Activated CD4-positive, alpha-beta T cell treated with anti-CD3 and anti-CD28 coated beads, Interleukin-2, amount 50 U/mL, for 1 hour (primary cell): ENCODE measurements at regions not wholly inside any gene's neighbourhood (a gene's known extent, or its start where the extent isn't known, plus 50 kb on each side); places are given as distances from the start of the nearest gene placed in this dataset.
"Not testable (repeated sequence)": the region's sequence is repeated elsewhere in the genome, so short reads cannot be mapped to it uniquely, and the experiment has no call there.

Experiments
- DNase-seq: peaks from one replicate; pipeline ENCODE4 v3.0.0-alpha.2; 2020

DNA sequence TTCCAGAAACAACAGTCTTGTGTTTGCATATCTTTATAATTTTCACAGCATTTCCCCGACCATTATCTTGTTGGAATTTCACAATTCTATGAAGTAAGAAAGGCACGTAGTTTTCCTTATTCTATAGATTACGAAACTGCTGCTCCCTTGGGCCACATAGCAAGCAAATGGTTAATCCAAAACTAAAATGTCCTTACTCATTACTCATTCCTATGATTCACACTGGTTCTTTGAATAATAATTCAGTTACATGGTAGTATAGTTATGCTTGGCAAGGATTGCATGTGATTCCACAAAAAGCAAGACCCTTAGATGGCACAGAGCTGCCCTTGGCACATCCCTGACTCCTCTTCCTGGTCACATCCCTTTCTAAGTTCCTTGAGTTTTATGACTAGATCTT is 51.2 kb downstream of the OR13H1 start:
- DNase-seq = no peak

DNA sequence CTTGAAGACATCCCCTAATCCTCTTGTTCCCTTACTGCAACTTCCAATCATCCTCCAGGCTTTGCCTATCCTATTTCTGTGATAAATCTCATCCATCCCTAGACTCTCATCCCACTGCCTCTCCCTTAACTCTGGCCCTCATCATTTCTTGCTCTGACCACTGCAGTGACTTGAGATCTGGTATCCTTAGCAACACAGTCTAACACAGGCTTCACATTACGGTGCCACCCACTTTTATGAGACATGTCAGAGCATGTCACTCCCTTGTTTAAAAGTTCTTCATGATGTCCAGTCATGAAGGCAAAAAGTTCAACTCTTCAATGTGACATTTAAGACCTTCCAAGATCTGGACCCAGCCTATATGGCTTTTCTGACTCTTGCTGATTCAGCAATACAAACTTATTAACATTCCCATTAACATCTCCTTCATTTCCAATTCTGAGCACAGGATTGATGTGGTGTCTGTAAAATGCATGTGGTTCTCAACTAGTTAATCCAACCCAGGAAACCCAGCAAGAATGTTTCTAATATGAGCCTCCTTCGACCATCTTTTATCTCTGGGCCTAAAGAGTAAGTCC is 64.0 kb downstream of the OR13H1 start:
- DNase-seq = no peak

DNA sequence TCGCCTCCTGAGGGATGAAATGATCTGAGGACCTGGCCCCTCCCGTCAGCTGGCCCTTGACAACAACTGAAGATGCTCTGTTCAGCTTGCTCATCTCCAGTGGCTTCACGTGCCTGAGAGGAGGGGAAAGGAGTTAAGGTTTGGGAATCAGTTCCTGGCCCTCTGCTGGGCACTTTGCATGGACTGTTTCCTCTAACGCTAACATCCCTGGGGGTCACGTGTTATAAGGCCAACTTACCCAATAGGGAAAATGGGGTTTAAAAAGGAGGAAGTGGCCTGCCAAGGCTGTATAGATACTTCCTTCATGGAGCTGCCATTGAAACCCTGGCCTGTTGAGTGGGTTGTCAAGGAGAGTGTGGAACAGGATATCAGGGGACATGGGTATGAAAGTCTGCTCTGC is 65.6 kb downstream of the OR13H1 start:
- DNase-seq = no peak

DNA sequence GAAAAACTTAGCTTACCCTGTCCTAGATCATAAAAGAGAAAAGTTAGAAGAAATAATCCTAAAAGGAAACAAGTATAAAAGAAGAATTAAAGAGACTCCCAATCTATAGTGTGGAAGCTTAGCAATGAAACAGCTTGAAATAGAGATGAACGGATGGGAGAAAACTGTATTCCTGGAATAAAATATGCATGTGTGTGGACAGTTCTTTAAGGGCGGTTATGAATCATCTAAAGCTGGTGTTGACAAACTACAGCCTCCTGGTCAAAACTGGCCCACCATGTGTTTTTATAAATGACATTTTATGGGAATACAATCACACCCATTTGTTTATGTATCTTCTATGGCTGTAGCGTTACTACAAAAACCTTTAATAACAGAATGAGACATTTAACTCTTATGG is 69.4 kb downstream of the OR13H1 start:
- DNase-seq = no peak

DNA sequence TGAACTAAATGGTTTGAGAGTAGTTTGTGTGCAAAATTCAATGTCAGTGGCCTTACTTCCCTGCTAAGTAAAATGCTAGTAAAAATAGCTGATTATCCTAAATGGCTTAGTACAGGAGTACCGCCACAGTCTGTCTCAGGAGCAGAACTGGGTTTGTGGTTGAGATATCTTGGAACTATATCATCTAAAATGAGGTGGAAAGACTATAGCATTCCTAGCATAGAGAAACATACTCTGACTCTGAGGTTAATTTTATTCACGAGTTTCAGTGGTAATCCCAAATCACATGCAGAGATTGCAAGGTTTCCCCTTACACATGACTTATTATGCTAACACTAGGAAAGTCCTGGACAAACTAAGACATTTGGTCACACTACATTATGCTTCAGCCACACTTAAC is 70.4 kb downstream of the OR13H1 start:
- DNase-seq = no peak

DNA sequence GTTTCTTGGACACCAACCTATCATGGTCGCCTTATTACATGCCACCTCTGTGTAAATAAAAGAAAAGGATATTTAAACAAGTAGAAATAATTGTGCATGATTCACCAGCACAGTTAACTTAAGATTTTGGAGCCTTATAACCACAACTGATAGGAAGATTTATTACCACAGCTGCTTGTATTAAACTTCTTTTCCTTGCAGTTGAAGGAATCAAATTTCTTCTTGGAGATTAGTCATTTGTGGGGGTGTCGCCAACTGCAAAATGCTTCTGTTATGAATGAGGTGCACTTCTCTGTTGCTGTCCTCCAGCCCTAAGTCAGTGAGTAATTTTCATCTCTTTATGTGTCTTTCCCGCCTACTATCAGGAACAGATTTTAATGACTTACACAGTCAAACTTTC is 73.3 kb downstream of the OR13H1 start:
- no peak for DNase-seq

DNA sequence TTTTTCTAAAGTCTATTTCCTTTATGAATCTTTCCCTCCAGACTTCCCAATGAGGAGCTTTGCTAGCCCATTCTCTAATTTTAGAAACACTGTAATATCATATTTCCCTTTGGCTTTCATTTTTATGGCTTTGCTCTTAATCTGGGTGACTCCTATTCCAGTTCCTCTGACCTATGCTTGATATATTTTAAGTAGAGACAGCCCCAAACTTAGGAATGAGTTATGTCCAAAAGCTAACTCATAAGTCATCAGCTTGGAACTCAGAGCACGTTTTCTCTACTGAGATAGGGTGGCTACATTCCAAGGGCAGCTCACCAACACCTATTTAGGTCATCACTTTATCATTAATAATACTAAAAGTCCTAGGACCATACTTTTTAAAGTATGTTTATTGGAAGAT is 77.8 kb downstream of the OR13H1 start:
- DNase-seq = no peak

DNA sequence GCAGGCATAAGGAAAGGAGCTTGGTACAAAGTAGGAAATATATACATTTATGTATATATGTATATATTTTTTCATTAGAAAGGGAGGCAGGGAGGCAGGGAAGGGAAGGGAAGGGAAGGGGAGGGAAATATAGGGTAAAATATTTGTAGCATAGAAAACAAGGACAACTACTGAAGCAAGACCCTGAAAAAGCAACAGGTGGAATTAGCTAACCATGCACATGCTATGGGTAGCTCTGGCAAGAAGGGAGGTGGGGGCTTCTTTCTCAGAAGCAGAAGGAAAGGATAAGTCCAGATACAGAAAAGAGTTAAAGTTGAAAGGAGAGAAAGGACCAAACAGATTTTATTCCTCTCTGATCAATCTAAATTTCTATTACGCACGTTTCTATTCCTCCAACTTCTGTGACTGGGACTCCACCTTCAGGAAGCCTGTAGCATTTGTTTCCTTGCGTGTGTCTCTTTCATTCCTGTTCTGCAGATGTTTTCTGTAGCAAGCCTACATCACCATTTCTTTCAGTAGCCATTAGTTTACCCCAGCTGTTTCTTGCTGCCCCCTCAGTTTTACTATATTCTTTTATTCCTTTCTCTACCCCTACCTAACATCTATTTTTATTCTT is 82.9 kb downstream of the OR13H1 start:
- no peak for DNase-seq

DNA sequence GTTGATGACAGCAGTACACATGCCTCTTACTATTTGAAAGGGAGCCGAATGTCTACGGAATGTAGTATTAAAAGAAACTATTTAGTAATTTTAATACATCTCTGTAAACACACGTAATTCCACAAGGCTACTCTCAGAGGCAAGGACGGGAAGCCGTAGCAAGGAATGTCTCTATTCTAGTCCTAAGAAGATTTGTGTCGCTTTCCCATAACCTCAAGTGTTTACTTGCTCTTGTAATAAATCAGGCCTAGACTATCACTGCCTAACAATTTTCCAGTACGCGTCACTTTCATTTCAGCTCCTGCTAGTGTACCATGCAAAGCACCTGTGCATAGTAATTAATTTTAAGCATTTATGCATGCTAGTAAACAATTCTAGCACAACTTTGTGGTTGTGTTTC is 86.7 kb downstream of the OR13H1 start:
- no peak for DNase-seq

DNA sequence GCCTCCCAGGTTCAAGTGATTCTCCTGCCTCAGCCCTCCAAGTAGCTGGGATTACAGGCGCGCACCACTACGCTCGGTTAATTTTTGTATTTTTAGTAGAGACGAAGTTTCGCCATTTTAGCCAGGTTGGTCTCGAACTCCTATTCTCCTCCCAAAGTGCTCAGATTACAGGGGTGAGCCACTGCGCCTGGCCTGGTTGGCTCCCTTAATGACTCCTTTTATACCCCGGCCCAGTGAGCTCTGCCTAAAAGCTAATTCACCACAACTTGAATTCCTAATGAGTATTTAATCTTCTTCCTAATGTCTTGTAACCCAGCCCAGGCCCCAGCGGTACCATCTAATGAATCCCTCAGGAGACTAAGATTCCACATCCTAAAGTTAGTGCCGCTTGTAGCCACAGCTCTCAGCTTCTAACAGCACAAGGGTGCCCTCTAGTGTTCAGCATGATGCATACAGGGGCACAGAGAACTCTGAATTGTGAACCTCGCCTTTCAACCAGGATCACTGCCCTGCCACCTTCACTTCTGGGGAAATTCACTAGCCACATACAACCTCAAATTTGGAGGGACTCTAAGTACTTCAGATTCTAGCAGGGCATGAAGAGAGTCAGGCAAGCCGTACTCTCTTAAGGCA is 89.5 kb downstream of the OR13H1 start:
- peak; percentile 17 for DNase-seq

DNA sequence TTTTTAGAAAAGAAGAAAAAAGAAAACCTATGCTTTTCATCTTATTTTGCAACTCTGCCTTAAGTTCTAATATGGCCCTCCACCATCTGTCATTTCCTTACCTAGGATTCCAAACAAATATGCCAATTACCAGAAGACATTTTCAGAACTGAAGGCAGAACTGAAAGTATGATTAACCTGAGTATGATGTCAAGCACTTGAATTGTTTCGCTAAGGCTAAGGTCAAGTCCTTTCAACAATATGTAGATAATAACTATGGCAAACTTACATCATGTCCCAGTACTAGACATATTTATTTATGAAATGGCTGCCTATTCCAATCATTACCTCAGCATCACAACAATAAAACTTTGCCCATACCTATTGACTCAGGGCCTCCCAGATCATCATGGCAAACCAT is 91.0 kb downstream of the OR13H1 start:
- no peak for DNase-seq

DNA sequence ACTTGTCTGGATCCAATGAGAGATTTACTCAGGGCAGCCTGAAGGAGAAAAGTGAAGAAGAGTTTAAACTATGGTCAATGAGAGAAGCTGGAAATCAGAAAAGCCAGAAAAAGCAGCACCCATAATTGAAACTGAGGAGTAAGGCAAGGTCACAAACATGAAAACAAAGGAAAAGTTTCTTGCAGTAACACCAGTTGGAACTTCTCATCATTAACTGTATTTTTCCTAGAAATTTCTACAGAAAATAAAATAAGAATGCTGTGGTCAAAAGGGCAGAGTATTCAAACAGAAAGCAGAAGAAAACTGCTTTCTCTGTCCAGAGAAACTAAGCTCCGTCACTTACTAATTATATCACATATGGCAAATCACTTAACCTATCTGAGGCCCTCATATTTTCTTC is 102.2 kb downstream of the OR13H1 start:
- no peak for DNase-seq

DNA sequence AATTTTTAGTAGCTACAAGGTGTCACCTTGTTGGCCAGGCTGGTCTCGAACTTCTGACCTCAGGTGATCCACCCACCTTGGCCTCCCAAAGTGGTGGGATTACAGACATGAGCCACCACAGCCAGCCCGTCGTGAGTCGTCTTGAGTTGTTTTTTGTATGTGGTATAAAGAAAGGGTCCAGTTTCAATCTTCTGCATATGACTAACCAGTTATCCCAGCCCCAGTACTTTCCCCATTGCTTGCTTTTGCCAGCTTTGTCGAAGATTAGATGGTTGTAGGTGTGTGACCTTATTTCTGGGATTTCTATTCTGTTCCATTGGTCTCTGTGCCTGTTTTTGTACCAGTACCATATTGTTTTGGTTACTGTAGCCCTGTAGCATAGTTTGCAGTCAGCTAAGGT is 105.9 kb downstream of the OR13H1 start:
- DNase-seq = no peak

DNA sequence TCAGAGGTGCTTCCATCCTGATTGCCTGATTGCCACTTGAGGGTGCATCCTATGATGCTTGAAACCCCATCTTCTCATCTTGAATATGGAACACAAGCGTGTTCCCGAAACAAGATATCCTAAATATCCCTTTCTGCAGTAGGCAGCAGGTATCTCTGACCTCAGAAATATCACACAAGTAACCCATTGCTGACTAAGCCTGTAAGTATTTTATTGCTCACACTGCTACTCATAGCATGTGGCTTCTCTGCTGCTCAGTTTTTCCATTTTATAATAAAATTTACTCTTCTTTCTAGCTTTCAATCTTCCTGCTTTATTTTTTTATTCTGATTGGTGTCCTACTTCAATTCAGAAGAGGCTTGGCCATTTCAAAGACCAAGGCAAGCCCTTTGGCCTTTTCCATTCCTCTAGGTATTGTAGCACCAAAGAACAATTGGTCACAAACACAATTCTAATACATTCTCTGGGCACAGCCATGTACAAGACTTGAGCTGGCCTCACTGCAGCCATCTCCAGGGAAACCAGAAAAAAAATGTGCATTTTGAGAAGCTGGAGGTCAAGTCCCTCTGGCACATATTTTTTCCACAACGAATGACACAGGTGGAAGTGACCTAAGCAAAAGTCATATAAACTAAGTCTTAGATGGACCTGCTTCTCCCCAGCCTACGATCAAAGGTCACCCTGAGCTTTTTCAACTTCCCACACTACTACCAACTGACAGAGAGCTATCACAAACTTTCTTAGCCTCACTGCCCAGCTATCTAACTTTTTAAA is 107.0 kb downstream of the OR13H1 start:
- DNase-seq = no peak

DNA sequence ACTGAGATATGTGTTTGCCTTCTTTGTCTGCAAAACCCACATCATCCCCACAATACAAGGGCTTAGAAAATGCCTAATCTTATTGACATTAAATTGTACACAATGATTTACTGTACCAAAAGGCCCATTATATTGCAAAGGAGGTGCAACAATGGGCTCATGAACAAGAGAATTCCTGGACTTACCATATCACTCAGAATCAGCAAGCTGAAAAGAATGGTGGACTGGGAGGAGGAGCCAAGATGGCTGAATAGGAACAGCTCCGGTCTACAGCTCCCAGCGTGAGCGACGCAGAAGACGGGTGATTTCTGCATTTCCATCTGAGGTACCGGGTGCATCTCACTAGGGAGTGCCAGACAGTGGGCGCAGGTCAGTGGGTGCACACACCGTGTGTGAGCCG is 119.9 kb downstream of the OR13H1 start:
- not testable (repeated sequence) for DNase-seq

DNA sequence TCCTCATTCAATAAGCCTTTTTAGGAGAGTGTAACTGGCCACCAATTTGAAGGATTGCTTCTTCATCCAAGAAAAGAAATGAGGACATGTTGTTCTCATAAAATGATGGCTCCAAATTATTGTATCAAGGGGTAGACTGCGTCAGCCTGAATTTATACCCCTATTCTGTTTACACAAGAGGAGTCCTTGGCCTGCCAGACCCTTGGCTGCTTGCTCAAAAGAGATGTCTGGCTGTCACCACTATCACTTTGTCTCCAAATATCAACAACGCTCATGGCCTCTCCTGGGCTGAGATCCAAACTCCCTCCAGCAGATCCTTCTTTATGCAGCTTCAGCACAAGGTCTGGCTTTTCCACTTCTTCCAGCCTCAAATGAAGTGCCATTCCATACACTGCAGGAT is 127.9 kb downstream of the OR13H1 start:
- DNase-seq = no peak

DNA sequence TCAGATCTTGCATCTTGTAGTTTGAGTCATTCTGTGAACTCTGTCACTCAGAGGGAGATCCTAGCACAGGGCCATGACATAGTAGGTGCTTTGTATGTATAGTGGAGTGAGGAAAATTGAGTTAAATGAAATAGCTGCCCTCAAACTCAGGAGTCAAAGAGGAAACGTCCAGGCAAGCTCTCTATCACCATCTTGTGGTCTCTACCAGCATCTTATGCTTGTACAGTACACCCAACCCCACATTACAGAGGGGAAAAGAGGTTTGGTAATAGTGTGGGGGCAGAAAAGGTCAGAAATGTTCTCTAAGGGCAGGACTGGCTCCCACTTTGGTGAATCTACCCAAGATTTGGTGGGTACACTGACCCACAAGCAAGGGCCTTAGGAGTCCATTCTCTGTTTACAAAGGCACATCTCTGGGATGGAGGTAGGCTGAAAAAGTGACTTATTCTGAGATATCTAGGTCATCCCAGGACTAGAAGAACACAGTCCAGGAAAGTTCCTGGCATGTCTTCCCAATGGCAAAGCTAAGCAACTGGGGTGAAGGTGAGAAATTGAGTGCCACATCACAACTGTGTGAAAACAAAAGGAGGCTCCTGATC is 131.8 kb downstream of the OR13H1 start:
- DNase-seq = no peak

DNA sequence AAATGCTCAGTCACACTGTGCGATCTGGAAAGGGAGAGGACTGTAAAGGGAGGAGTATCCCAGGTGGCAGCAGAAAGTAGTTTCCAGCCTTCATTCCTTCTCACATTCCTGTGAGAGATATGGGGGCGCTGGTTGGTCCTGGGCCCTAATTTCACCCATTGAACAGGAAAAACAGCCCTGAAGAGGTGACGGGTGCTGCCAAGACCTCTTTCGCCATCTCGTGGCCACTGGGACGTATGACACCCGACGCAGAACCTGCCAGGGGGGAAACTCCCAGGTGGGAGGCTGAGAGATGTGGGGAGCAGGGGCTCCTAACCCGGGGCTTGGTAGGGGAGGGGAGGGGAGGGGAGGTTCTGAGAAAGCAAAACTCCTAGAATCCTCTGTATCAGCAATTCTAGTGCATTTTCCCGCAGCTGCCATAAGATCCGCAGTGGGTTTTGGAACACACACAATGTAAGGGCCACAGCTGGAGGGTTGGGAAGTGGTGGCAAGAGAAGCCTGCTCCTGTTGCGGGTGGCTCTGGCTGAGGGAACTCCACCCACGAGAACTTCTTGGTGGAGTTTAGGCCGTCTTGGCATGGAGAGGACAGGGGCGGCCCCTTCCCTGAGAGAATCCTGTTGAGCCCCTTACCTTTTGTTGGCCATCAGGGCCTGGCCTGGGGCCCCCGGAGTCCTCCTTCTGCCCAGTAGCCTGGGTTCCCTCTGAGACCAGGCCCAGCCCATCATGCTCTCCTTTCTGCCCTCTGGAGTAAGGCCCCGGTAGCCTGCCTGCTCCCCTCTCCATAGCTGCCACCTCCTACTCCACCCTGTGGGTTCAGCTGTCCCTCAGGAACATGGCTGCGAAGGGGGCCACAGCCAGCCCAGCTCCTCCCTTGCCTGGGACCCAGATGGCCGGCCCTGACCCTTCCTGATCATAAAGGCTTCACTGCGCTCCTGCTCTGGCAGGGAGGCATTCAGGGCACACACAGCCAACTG is 134.1 kb downstream of the OR13H1 start:
- DNase-seq = peak; percentile 29

DNA sequence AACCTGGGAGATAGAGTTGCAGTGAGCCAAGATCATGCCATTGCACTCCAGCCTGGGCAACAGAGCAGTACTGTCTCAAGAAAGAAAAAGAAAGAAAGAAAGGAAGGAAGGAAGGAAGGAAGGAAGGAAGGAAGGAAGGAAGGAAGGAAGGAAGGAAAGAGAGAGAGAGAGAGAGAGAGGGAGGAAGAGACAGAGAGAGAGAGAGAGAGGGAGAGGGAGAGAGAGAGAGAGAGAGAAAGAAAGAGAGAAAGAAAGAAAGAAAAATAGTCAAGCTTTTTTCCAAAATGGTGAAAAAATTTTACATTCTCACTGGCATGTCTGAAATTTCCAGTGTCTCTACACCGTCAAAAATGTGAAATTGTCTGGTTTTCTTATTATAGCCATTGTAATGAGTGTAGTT is 138.9 kb downstream of the OR13H1 start:
- not testable (repeated sequence) for DNase-seq

DNA sequence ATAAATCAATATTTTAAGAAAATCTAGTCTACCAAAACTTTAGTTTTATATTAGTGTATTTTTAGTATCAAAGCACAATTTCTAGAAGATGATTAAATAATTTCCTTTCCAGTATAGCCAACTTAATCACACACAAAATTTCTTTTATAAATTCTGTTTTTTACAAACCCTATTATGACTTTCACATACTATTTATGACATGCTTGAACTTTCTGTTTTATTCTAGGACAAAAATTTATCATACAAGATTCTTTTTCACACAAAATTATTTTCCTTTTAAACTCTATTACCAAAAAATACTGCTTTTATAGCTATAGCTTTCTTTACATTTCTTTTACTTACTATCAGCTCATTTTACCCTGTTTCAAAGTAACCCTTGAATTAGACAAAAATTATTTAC is 149.5 kb downstream of the OR13H1 start:
- DNase-seq = no peak

DNA sequence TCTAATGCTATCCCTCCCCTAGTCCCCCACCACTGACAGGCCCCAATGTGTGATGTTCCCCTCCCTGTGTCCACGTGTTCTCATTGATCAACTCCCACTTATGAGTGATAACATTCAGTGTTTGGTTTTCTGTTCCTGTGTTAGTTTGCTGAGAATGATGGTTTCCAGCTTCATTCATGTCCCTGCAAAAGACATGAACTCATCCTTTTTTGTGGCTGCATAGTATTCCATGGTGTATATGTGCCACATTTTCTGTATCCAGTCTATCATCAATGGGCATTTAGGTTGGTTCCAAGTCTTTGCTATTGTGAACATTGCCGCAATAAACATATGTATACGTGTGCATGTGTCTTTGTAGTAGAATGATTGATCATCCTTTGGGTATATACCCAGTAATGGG is 153.1 kb downstream of the OR13H1 start:
- DNase-seq = not testable (repeated sequence)

DNA sequence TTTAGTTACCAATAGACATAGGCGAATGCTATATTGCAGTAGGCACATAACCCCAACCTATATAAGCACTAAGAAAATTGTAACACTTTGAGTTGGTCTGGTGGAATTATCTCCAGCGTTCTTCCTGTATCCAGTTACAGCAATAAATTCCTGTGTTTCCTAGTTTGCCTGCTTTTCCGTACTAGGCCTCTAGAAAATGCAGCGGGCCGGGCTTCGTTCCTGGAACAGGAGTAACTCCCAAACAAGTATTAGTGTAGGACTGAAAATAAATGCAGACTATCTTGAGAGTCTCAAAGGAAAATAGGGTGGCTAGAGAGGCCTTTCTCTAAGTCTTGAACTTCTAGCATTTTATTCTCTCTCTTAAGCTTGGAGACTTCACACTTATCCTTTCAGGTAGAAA is 159.8 kb downstream of the OR13H1 start:
- no peak for DNase-seq
